Limb (tissue), 2 donors: ENCODE measurements at regions not wholly inside any gene's neighbourhood (a gene's known extent, or its start where the extent isn't known, plus 50 kb on each side); places are given as distances from the start of the nearest gene placed in this dataset.
A peak's percentile ranks its signal among the peaks of the same experiment; 100 is the strongest.
"Not testable (repeated sequence)": the region's sequence is repeated elsewhere in the genome, so short reads cannot be mapped to it uniquely, and the experiment has no call there.

Experiments used
- DNase-seq, 2 donors: peaks; one replicate each; pipeline ENCODE4 v3.0.0-alpha.2; 2016; ENCODE audit errors: extremely low spot score in 2 of 2

GRCh38 chr14:105581551-105582341 is 55.4 kb downstream of the TMEM121 start:
- DNase-seq: no peak

DNA sequence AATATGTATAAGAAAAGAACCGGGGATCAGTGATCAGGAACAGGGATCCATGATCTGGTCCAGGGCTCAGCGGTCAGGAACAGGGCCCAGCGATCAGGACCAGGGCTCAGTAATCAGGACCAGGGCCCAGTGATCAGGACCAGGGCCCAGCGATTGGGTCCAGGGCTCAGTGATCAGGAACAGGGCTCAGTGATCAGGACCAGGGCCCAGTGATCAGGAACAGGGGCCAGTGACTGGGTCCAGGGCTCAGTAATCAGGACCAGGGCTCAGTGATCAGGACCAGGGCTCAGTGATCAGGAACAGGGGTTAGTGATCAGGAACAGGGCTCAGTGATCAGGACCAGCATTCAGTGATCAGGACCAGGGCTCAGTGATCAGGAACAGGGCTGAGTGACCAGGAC is 56.3 kb downstream of the TMEM121 start:
- DNase-seq: no peak

- DNase-seq: not testable (repeated sequence)
These were observed 57.5 kb downstream of the TMEM121 start for GRCh38 chr14:105583914-105584313.

DNA sequence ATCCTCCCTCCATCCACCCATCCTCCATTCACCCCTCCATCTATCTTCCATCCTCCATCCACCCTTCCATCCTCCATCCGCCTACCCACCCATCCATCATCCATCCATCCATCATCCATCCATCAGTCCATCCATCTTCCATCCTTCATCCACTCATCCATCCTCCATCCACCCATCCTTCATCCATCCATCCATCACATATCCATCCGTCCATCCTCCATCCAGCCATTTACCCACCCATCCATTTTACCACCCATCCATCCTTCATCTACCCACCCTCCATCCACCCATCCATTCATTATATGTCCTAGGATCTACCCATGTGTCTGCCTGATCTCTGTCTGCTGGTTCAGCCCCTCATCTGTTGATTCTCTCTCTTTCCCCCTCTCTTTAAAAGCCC is 58.9 kb downstream of the TMEM121 start:
- DNase-seq: not testable (repeated sequence)

DNA sequence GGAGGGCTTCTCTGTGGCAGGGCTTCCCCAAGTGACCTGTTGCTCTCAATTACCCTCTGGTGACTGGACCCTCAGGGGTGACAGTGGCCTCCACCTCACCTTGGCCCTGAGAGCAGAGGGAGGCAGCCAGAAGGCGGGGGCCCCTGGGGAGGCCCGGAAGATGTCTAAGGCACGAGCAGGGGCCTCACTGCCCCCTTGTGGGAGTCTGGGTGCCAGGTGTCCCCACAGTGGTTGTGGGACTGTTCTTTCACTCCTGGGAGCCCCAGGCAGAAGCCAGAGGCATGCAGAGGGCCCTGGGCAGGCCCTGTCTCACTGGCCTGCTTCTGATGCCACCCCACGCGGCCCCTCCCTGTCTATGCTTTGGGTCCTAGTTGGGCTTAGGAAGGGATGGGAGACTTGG is 59.3 kb downstream of the TMEM121 start:
- not testable (repeated sequence) for DNase-seq

DNA sequence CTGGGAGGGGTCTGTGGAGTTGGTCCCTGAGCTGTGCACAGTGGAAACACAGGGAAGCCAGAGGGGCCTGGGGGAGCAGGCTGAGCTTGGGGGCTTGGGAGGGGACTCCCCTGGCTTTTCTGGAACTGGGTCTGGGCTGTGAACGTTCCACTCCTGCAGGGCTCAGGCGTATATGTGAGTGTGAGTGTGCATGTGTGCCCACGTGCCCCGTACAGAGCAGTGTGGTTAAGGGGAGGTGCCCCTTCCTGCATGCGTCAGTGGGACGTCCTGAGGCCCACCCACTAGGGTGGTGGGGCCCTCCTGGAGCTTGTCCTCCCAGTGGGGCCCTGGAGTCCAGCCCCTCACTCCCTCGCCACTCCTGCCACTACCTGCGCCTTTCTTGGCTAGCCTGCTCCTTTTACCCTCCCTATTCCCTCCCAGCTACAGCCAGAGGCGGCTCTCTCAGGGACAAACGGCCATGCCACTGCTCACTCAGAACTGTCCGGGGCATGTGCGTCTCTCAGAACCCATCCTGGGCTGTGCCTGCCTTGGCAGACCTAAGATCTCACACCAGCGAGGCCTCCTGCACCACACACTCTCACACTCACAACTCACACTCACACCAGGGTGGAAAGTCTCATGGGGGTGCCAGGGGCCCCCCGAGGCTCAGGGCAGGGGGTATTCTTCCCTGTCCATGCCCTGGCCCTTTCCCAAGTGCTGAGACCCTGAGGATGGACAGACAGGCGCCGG is 59.9 kb downstream of the TMEM121 start:
- not testable (repeated sequence) for DNase-seq

- not testable (repeated sequence) for DNase-seq
These were observed 60.7 kb downstream of the TMEM121 start for GRCh38 chr14:105587034-105587433.

GRCh38 chr14:105587482-105588235 is 61.3 kb downstream of the TMEM121 start:
- peak in 1 of 2 donors; percentile 5 for DNase-seq

GRCh38 chr14:105588236-105588860 is 62.0 kb downstream of the TMEM121 start:
- DNase-seq: no peak

DNA sequence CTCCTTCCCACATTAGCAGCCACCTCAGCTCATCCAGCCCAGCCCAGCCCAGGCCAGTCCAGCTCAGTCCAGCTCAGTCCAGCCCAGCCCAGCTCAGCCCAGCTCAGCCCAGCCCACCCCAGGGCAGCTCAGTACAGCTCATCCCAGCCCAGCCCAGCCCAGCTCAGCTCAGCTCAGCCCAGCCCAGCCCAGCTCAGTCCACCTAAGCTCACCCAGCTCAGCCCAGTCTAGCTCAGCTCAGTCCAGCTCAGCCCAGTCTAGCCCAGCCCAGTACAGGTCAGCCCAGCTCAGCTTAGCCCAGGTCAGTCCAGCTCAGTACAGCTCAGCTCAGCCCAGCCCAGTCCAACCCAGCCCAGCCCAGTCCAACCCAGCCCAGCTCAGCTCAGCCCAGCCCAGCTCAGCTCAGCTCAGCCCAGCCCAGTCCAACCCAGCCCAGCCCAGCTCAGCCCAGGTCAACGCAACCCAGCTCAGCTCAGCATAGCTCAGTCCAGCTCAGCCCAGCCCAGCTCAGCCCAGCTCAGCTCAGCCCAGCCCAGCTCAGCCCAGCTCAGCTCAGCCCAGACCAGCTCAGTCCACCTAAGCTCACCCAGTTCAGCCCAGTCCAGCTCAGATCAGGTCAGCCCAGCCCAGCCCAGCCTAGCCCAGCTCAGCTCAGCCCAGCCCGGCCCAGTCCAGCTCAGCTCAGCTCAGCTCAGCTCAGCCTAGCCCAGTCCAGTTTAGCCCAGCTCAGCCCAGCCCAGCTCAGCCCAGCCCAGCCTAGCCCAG is 63.0 kb downstream of the TMEM121 start:
- no peak for DNase-seq

GRCh38 chr14:105589926-105590185 is 63.5 kb downstream of the TMEM121 start:
- not testable (repeated sequence) for DNase-seq

GRCh38 chr14:105591052-105591451 is 64.7 kb downstream of the TMEM121 start:
- no peak for DNase-seq

GRCh38 chr14:105591792-105592341 is 65.5 kb downstream of the TMEM121 start:
- DNase-seq: not testable (repeated sequence)

DNA sequence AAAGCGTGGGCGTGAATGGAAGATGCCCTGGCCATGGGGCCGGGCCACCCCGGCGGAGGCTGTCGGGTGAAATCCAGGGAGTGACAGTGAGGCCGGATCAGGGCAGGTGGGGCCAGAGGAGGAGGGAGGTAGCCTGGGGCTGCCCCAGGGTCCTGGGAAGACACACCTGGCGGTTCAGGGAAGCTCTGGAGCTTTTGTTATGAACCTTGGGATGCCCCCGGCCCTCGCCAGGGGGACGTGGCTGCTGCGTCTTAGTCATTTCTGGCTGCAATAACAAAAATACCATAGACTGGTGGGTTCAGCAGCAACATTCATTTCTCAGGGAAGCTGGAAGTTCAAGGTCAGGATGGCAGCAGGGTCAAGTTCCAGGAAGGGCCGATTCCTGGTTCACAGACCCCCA is 66.3 kb downstream of the TMEM121 start:
- not testable (repeated sequence) for DNase-seq

GRCh38 chr14:105595346-105595745 is 69.0 kb downstream of the TMEM121 start:
- not testable (repeated sequence) for DNase-seq

- not testable (repeated sequence) for DNase-seq
These were observed 70.0 kb downstream of the TMEM121 start for GRCh38 chr14:105596374-105596773.

- DNase-seq: not testable (repeated sequence)
These were observed 71.8 kb downstream of the TMEM121 start for GRCh38 chr14:105598040-105598763.

DNA sequence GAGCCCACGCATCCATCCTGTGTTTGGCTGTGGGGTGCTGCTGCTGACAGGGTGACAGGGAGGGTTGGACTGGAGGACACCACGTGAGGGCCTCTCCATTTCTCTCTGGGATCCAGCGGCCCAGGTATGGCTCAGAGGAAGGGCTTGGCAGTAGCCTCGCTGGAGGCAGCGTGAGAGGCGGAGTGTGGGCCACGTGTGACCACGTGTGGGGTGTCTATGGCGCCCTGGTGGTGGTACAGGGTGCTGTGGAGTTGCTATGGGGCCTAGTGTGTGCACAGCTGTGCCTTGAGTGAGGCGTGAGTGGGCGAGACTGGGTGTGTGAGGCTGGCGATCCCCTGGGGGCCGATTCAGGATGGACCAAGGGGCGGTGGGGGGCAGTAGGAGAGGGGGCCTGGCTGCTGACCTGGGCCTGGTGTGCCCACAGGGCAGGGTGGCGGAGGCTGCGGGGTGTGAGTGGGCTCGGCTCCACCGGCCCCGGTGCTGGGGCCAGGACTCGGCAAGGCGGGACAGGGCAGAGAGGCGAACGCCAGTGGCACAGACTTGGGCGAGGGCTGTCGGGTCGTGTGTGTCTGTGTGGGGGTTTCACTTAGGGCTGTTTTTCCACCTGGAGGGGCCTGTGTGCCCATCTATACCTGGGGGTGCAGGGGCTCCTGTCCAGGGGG is 72.7 kb downstream of the TMEM121 start:
- not testable (repeated sequence) for DNase-seq

- DNase-seq: not testable (repeated sequence)
These were observed 74.0 kb downstream of the TMEM121 start for GRCh38 chr14:105600195-105600938.
